ENCODE measurements at regions not wholly inside any gene's neighbourhood (a gene's known extent, or its start where the extent isn't known, plus 50 kb on each side); places are given as distances from the start of the nearest gene placed in this dataset.

DNA sequence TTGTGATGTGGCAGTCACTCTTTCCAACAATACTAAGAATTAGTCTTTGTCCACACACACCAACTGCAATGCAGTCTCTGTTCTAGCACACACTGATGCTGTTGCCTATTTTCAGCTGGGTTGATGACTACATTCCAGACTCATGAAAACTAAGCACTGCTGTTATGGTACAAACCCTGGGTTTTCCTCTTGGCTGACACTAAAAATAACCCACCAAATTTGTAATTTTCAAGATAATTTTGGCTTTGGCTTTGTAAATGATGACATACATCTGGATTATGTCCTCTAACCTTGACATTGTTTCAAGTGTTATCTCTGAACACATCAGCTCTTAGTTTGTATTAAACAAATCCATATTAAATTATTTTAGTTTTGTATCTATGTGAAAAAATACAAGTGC, 444.8 kb downstream of the PTPRC start:
- no peak for TF ChIP-seq POLR2A (IDR thresholded peaks at IDR 0.05)
- TF ChIP-seq, protein P1, sequence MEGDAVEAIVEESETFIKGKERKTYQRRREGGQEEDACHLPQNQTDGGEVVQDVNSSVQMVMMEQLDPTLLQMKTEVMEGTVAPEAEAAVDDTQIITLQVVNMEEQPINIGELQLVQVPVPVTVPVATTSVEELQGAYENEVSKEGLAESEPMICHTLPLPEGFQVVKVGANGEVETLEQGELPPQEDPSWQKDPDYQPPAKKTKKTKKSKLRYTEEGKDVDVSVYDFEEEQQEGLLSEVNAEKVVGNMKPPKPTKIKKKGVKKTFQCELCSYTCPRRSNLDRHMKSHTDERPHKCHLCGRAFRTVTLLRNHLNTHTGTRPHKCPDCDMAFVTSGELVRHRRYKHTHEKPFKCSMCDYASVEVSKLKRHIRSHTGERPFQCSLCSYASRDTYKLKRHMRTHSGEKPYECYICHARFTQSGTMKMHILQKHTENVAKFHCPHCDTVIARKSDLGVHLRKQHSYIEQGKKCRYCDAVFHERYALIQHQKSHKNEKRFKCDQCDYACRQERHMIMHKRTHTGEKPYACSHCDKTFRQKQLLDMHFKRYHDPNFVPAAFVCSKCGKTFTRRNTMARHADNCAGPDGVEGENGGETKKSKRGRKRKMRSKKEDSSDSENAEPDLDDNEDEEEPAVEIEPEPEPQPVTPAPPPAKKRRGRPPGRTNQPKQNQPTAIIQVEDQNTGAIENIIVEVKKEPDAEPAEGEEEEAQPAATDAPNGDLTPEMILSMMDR (IDR thresholded peaks at IDR 0.05), result no peak
- no peak for TF ChIP-seq EP300 (IDR thresholded peaks at IDR 0.05)

Measured in upper lobe of left lung (tissue), 4 donors.